GM13976 (cell line): ENCODE measurements at regions not wholly inside any gene's neighbourhood (a gene's known extent, or its start where the extent isn't known, plus 50 kb on each side); places are given as distances from the start of the nearest gene placed in this dataset.

Experiments used
- DNase-seq: peaks from one replicate; pipeline ENCODE4 v3.0.0; 2012; ENCODE audit warnings: low spot score
- CTCF ChIP-seq: IDR thresholded peaks from 2 replicates; pipeline ENCODE4 v1.5.1; 2012; ENCODE audit warnings: borderline replicate concordance, mild to moderate bottlenecking; ENCODE audit not compliant: insufficient read depth; ENCODE audit errors: extremely low read depth, missing control alignments, control extremely low read depth
- in situ Hi-C: fragments of 300-500 bp; cut with MboI; formaldehyde crosslinking; loops from one replicate; pipeline ENCODE4 v1.12.0; 2022; ENCODE audit warnings: low sequenced_read_pairs, mixed read lengths, inconsistent platforms; ENCODE audit not compliant: unreplicated experiment

- in situ Hi-C loops = no loop called here
- no peak for DNase-seq
- no peak for TF ChIP-seq CTCF
Measured at GRCh38 chr17:34874478-34874877, 86.8 kb downstream of the CCT6B start.

- TF ChIP-seq CTCF = no peak
- DNase-seq = no peak
- in situ Hi-C loops = no loop called here
Measured at GRCh38 chr17:34872640-34873039, 88.6 kb downstream of the CCT6B start.

- TF ChIP-seq CTCF = no peak
Measured at GRCh38 chr17:34869641-34870040, 91.6 kb downstream of the CCT6B start.

GRCh38 chr17:34865716-34866115, 95.5 kb downstream of the CCT6B start:
- in situ Hi-C loops = no loop called here
- no peak for TF ChIP-seq CTCF
- DNase-seq = no peak

More at GRCh38 chr17:34869641-34870040, 91.6 kb downstream of the CCT6B start:
- DNase-seq = no peak
- in situ Hi-C loops = no loop called here

GRCh38 chr17:34862384-34862783, 98.9 kb downstream of the CCT6B start:
- in situ Hi-C loops = no loop called here
- TF ChIP-seq CTCF = no peak
- DNase-seq = no peak

GRCh38 chr17:34861864-34862263, 99.4 kb downstream of the CCT6B start:
- DNase-seq = no peak
- in situ Hi-C loops = no loop called here
- no peak for TF ChIP-seq CTCF

GRCh38 chr17:34859652-34860051, 101.6 kb downstream of the CCT6B start:
- DNase-seq = no peak
- in situ Hi-C loops = no loop called here
- TF ChIP-seq CTCF = no peak
